ENCODE measurements at regions not wholly inside any gene's neighbourhood (a gene's known extent, or its start where the extent isn't known, plus 50 kb on each side); places are given as distances from the start of the nearest gene placed in this dataset.
A peak's percentile ranks its signal among the peaks of the same experiment; 100 is the strongest.

- no peak for DNase-seq
Observed at GRCh38 chr18:10290638-10291235, 163.7 kb upstream of the APCDD1 start.

- no peak for DNase-seq
Observed at GRCh38 chr18:10291568-10291981, 162.9 kb upstream of the APCDD1 start.

GRCh38 chr18:10293966-10294365, 160.5 kb upstream of the APCDD1 start:
- DNase-seq, result no peak

GRCh38 chr18:10295751-10296150, 158.7 kb upstream of the APCDD1 start:
- no peak for DNase-seq

GRCh38 chr18:10296491-10296890, 157.9 kb upstream of the APCDD1 start:
- DNase-seq, result no peak

GRCh38 chr18:10297086-10297485, 157.3 kb upstream of the APCDD1 start:
- no peak for DNase-seq

GRCh38 chr18:10298346-10298745, 156.1 kb upstream of the APCDD1 start:
- no peak for DNase-seq

- DNase-seq, result no peak
Observed at GRCh38 chr18:10299643-10300042, 154.8 kb upstream of the APCDD1 start.

- DNase-seq, result no peak
Observed at GRCh38 chr18:10300739-10301138, 153.7 kb upstream of the APCDD1 start.

GRCh38 chr18:10301831-10302483, 152.5 kb upstream of the APCDD1 start:
- no peak for DNase-seq

- no peak for DNase-seq
Observed at GRCh38 chr18:10303171-10303570, 151.3 kb upstream of the APCDD1 start.

GRCh38 chr18:10304853-10305252, 149.6 kb upstream of the APCDD1 start:
- no peak for DNase-seq

- no peak for DNase-seq
Observed at GRCh38 chr18:10306779-10307178, 147.7 kb upstream of the APCDD1 start.

- DNase-seq, result peak in 1 of 2 experiments; percentile 2
Observed at GRCh38 chr18:10308154-10308553, 146.3 kb upstream of the APCDD1 start.

GRCh38 chr18:10310626-10311025, 143.8 kb upstream of the APCDD1 start:
- no peak for DNase-seq

GRCh38 chr18:10312326-10313015, 142.0 kb upstream of the APCDD1 start:
- no peak for DNase-seq

GRCh38 chr18:10313016-10313342, 141.5 kb upstream of the APCDD1 start:
- DNase-seq, result no peak

GRCh38 chr18:10314066-10314465, 140.4 kb upstream of the APCDD1 start:
- DNase-seq, result no peak

- DNase-seq, result peak; percentile 29 to 40
Observed at GRCh38 chr18:10315522-10315921, 138.9 kb upstream of the APCDD1 start.

GRCh38 chr18:10316778-10317177, 137.7 kb upstream of the APCDD1 start:
- DNase-seq, result no peak

GRCh38 chr18:10317864-10318690, 136.4 kb upstream of the APCDD1 start:
- no peak for DNase-seq

GRCh38 chr18:10318691-10318970, 135.8 kb upstream of the APCDD1 start:
- no peak for DNase-seq

- DNase-seq, result no peak
Observed at GRCh38 chr18:10319026-10319425, 135.4 kb upstream of the APCDD1 start.
